SK-N-SH (cell line): ENCODE measurements at regions not wholly inside any gene's neighbourhood (a gene's known extent, or its start where the extent isn't known, plus 50 kb on each side); places are given as distances from the start of the nearest gene placed in this dataset.

Source experiments
- CTCF ChIA-PET: fragments of 300-600, 350-600 bp; formaldehyde crosslinking; extraction: SDS; loops from one replicate; lab custom pipeline; 2021; lab: Yijun Ruan, JAX
- POLR2A ChIA-PET: fragments of 350-600 bp; sonication (Branson Sonifier 250); formaldehyde crosslinking; extraction: SDS; loops from one replicate; lab custom pipeline; 2020; ENCODE audit warnings: antibody characterized with exemption, inconsistent platforms; lab: Yijun Ruan, JAX
- DNase-seq: peaks from one replicate; pipeline ENCODE4 v3.0.0; 2012
- H2AFZ ChIP-seq: fragments of 200-600 bp; sonication (generic); 2 replicates; pipeline ENCODE4 v1.8.1; 2016; ENCODE audit warnings: antibody characterized with exemption, mild to moderate bottlenecking, low read depth
- H3F3A ChIP-seq: fragments of 200-600 bp; sonication (generic); replicated peaks from 2 replicates; pipeline ENCODE3; 2016; ENCODE audit warnings: antibody characterized with exemption, mild to moderate bottlenecking; ENCODE audit not compliant: insufficient read depth
- H3K27ac ChIP-seq, 2 experiments: fragments of 200-500 bp in 1 of 2; fragments of 200-600 bp in 1 of 2; sonication (Bioruptor generic) in 1 of 2; sonication (generic), shearing (Covaris generic) in 1 of 2; 2 replicates each; pipeline versions ENCODE4 v1.5.1 to v1.6.1; 2014 to 2016; ENCODE audit warnings: low read depth in 2 of 2, inconsistent platforms in 1 of 2, low read length in 1 of 2, mild to moderate bottlenecking in 1 of 2, mixed read lengths in 1 of 2
- H3K27me3 ChIP-seq: fragments of 200-600 bp; sonication (generic), shearing (Covaris generic); 2 replicates; pipeline ENCODE4 v1.6.1; 2016; ENCODE audit warnings: mixed run types; ENCODE audit not compliant: insufficient read depth
- H3K36me3 ChIP-seq, 2 experiments: fragments of 200-500 bp in 1 of 2; fragments of 200-600 bp in 1 of 2; sonication (Bioruptor generic) in 1 of 2; sonication (generic) in 1 of 2; replicated peaks in 1 of 2; 2 replicates each; pipeline versions ENCODE3 to v1.5.1; 2014 to 2016; ENCODE audit warnings: low read length in 1 of 2, mild to moderate bottlenecking in 1 of 2; ENCODE audit not compliant: insufficient read depth in 2 of 2, control insufficient read depth in 1 of 2
- H3K4me1 ChIP-seq, 2 experiments: fragments of 200-500 bp in 1 of 2; fragments of 200-600 bp in 1 of 2; sonication (Bioruptor generic) in 1 of 2; sonication (generic), shearing (Covaris generic) in 1 of 2; 2 replicates each; pipeline versions ENCODE4 v1.5.1 to v1.6.1; 2014 to 2016; ENCODE audit warnings: low read depth in 1 of 2, low read length in 1 of 2, mixed run types in 1 of 2; ENCODE audit not compliant: insufficient read depth in 2 of 2, control insufficient read depth in 1 of 2
- H3K4me2 ChIP-seq: fragments of 200-600 bp; sonication (generic), shearing (Covaris generic); 2 replicates; pipeline ENCODE4 v1.6.1; 2017; ENCODE audit warnings: mixed run types
- H3K4me3 ChIP-seq, 2 experiments: fragments of 200-500 bp in 1 of 2; fragments of 200-600 bp in 1 of 2; sonication (Bioruptor generic) in 1 of 2; sonication (generic), shearing (Covaris generic) in 1 of 2; 2 replicates each; pipeline versions ENCODE4 v1.5.1 to v1.8.1; 2014 to 2016; ENCODE audit warnings: low read depth in 2 of 2, inconsistent platforms in 1 of 2, low read length in 1 of 2, mild to moderate bottlenecking in 1 of 2, mixed read lengths in 1 of 2, moderate library complexity in 1 of 2
- H3K79me2 ChIP-seq: fragments of 200-600 bp; sonication (generic); 2 replicates; pipeline ENCODE4 v1.8.1; 2017; ENCODE audit warnings: mild to moderate bottlenecking; ENCODE audit not compliant: insufficient read depth
- H3K9ac ChIP-seq: fragments of 200-600 bp; sonication (generic); 2 replicates; pipeline ENCODE4 v1.6.1; 2017; ENCODE audit warnings: mixed run types
- H3K9me2 ChIP-seq: fragments of 200-600 bp; sonication (generic); 2 replicates; pipeline ENCODE4 v1.6.1; 2017; ENCODE audit warnings: mixed run types
- H3K9me3 ChIP-seq: fragments of 200-600 bp; sonication (generic); 2 replicates; pipeline ENCODE4 v1.6.1; 2017; ENCODE audit warnings: mixed run types, mild to moderate bottlenecking, moderate library complexity
- H4K20me1 ChIP-seq: fragments of 200-600 bp; sonication (generic); 2 replicates; pipeline ENCODE4 v1.6.1; 2017; ENCODE audit warnings: mild to moderate bottlenecking, mixed run types; ENCODE audit not compliant: insufficient read depth
- EP300 ChIP-seq, 2 experiments: IDR thresholded peaks; 2 replicates each; pipeline versions ENCODE4 v1.4.0 to v1.6.1; 2012; ENCODE audit warnings: borderline replicate concordance in 1 of 2, low read depth in 1 of 2, low read length in 1 of 2
- FOSL2 ChIP-seq: IDR thresholded peaks from 2 replicates; pipeline ENCODE4 v1.4.0; 2012; ENCODE audit warnings: low read depth, mild to moderate bottlenecking, moderate library complexity, borderline replicate concordance
- FOXJ3 ChIP-seq: sonication (generic); formaldehyde crosslinking; IDR thresholded peaks from 2 replicates; pipeline ENCODE4 v1.5.1; 2020; ENCODE audit warnings: mild to moderate bottlenecking, missing genetic modification reagents
- GABPA ChIP-seq: IDR thresholded peaks from 2 replicates; pipeline ENCODE4 v1.4.0; 2012; ENCODE audit warnings: low read depth, mild to moderate bottlenecking
- GATA2 ChIP-seq: sonication (generic); formaldehyde crosslinking; IDR thresholded peaks from 2 replicates; pipeline ENCODE4 v1.5.0; 2020; ENCODE audit warnings: mild to moderate bottlenecking, missing genetic modification reagents
- JUND ChIP-seq: IDR thresholded peaks from 2 replicates; pipeline ENCODE4 v1.4.0; 2012
- MAX ChIP-seq: IDR thresholded peaks from 2 replicates; pipeline ENCODE4 v1.4.0; 2012; ENCODE audit warnings: low read depth
- MEF2A ChIP-seq: IDR thresholded peaks from 2 replicates; pipeline ENCODE4 v1.4.0; 2012; ENCODE audit warnings: low read depth, borderline replicate concordance
- MXI1 ChIP-seq: IDR thresholded peaks from 2 replicates; pipeline ENCODE4 v1.6.1; 2012; ENCODE audit warnings: mild to moderate bottlenecking, low read depth, low read length, improper control_type of control experiment
- NRF1 ChIP-seq: IDR thresholded peaks from 2 replicates; pipeline ENCODE4 v1.6.1; 2012; ENCODE audit warnings: low read depth, mild to moderate bottlenecking, low read length
- POLR2AphosphoS5 ChIP-seq: IDR thresholded peaks from 2 replicates; pipeline ENCODE4 v1.6.1; 2012; ENCODE audit warnings: low read depth, low read length
- RAD21 ChIP-seq: IDR thresholded peaks from 2 replicates; pipeline ENCODE4 v1.6.1; 2012; ENCODE audit warnings: mild to moderate bottlenecking, low read length
- RCOR1 ChIP-seq: fragments of 150-350 bp; IDR thresholded peaks from 2 replicates; pipeline ENCODE4 v1.6.1; 2017; ENCODE audit warnings: antibody characterized with exemption, low read length
- RXRA ChIP-seq: IDR thresholded peaks from 2 replicates; pipeline ENCODE4 v1.4.0; 2012; ENCODE audit warnings: low read depth, mild to moderate bottlenecking, borderline replicate concordance
- TAF1 ChIP-seq: IDR thresholded peaks from 2 replicates; pipeline ENCODE4 v1.6.1; 2012; ENCODE audit warnings: low read depth, mild to moderate bottlenecking, low read length, moderate library complexity, borderline replicate concordance
- TCF12 ChIP-seq: IDR thresholded peaks from 2 replicates; pipeline ENCODE4 v1.4.0; 2012
- USF1 ChIP-seq: IDR thresholded peaks from 2 replicates; pipeline ENCODE4 v1.4.0; 2012; ENCODE audit warnings: low read depth, borderline replicate concordance
- USF2 ChIP-seq: fragments of 150-350 bp; IDR thresholded peaks from 2 replicates; pipeline ENCODE4 v1.6.1; 2017; ENCODE audit warnings: antibody characterized with exemption, low read length, low read depth, borderline replicate concordance
- YY1 ChIP-seq: IDR thresholded peaks from 2 replicates; pipeline ENCODE4 v1.4.0; 2012; ENCODE audit warnings: low read depth, mild to moderate bottlenecking
- WGBS: methylation state at CpG from one replicate; pipeline ENCODE4 v1.1.6; 2017; ENCODE audit warnings: low lambda C conversion rate; 5-methylcytosine and 5-hydroxymethylcytosine counted together
- TF ChIP-seq, protein P1 (sequence below): IDR thresholded peaks from 2 replicates; pipeline ENCODE4; 2012
- TF ChIP-seq, protein P2 (sequence below): fragments of 200-600 bp; sonication (generic); IDR thresholded peaks from 2 replicates; pipeline ENCODE4 v1.6.1; 2017; ENCODE audit warnings: antibody characterized with exemption, mild to moderate bottlenecking, moderate library complexity

DNA sequence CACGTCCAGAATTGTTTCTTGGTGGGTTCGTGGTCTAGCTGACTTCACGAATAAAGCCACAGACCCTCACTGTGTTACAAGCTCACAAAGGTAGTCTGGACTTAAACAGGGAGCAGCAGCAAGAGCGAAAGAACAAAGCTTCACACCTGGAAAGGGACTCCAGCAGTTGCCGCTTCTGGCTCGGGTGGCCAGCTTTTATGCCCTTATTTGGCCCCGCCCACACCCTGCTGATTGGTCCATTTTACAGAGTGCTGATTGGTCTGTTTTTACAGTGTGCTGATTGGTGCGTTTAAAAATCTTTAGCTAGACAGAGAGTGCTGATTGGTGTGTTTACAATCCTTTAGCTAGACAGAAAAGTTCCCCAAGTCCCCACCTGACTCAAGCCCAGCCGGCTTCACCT lies 194.2 kb upstream of the NDN start (continued):
- no peak for TF ChIP-seq FOSL2

DNA sequence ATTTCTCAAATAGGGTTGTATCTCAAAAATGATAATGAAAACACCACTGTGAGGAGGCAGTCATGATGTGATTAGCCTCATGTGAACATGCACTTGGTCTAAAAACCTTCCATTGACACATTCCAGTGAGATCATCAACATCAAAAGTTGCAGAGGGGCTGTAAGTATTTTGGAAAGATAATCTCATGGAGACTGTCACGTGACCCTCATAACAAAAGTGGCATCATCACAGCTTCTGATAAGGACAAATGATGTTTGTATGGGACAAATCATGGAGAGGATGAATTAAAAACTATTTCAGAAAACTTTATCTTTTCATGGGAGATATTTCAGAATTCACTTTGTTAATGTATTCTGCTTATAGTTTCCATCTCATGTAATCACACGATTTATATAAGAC lies 203.1 kb upstream of the NDN start:
- DNase-seq = no peak
- no peaks in the 10 kb centered on the region for H4K20me1 ChIP-seq
- H3K36me3 ChIP-seq = no peaks in the 10 kb centered on the region
- H3K4me3 ChIP-seq = no peak overlapping the region
- H3K4me1 ChIP-seq = no peaks in the 10 kb centered on the region
- H3K27me3 ChIP-seq = no peaks in the 10 kb centered on the region; the same call in 1 of the 2 replicates
- TF ChIP-seq, protein P1, sequence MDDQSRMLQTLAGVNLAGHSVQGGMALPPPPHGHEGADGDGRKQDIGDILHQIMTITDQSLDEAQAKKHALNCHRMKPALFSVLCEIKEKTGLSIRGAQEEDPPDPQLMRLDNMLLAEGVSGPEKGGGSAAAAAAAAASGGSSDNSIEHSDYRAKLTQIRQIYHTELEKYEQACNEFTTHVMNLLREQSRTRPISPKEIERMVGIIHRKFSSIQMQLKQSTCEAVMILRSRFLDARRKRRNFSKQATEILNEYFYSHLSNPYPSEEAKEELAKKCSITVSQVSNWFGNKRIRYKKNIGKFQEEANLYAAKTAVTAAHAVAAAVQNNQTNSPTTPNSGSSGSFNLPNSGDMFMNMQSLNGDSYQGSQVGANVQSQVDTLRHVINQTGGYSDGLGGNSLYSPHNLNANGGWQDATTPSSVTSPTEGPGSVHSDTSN = no peak
- TF ChIP-seq RXRA (no peak), FOXJ3 (CRISPR knock-in tag) (no peak), RCOR1 (no peak), MXI1 (no peak), GABPA (no peak), TAF1 (no peak)
- H3K79me2 ChIP-seq = no peaks in the 10 kb centered on the region
- CTCF ChIA-PET = no interaction called here
- H3F3A ChIP-seq = no peaks in the 10 kb centered on the region
- no peak overlapping the region for H2AFZ ChIP-seq
- no peak overlapping the region for H3K27ac ChIP-seq
- H3K4me2 ChIP-seq = no peak overlapping the region
- H3K9ac ChIP-seq = no peak overlapping the region
- no peaks in the 10 kb centered on the region for H3K9me3 ChIP-seq
- H3K9me2 ChIP-seq = no peaks in the 10 kb centered on the region
- POLR2A ChIA-PET = no interaction called here
- WGBS = 2% methylated on average over 2 of the region's 2 CpGs

DNA sequence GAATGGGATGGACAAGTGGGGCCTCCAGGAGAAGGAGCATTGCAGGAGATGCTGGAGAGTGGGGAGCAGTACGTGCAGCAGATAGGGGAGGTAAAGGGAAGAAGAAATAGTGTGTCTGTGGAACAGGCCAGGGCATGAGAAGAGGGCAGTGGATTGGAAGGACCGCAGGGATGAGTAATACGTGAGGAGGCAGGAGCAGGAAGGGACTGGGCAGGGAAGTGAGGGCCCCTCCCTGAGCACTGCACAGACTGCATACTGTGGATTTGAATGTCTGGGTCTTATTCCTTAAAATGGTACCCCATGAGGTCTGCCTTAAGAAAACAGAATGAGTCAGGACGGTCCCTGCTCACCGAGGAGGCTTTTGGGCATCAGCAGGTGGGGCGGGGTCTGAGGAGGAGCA lies 210.0 kb upstream of the NDN start:
- peak overlapping the region; percentile 79 for H3K4me2 ChIP-seq
- H3K27me3 ChIP-seq = no peaks in the 10 kb centered on the region; the same call in 1 of the 2 replicates
- H3K27ac ChIP-seq = no peak overlapping the region
- peak overlapping the region; percentile 85 for H2AFZ ChIP-seq
- H4K20me1 ChIP-seq = no peaks in the 10 kb centered on the region
- H3K4me3 ChIP-seq = peak overlapping the region; percentile 33 to 60
- CTCF ChIA-PET = no interaction called here
- H3K36me3 ChIP-seq = no peaks in the 10 kb centered on the region
- POLR2A ChIA-PET = no interaction called here
- no peaks in the 10 kb centered on the region for H3F3A ChIP-seq
- 15% methylated on average over 6 of the region's 6 CpGs for WGBS
- H3K9ac ChIP-seq = no peak overlapping the region
- no peaks in the 10 kb centered on the region for H3K9me3 ChIP-seq
- no peak for DNase-seq
- no peaks in the 10 kb centered on the region for H3K9me2 ChIP-seq
- no peaks in the 10 kb centered on the region for H3K4me1 ChIP-seq
- no peaks in the 10 kb centered on the region for H3K79me2 ChIP-seq
- no peak for TF ChIP-seq YY1
- no peak for TF ChIP-seq TCF12
- no peak for TF ChIP-seq MAX
- no peak for TF ChIP-seq FOXJ3 (CRISPR knock-in tag)
- TF ChIP-seq TAF1 = no peak
- no peak for TF ChIP-seq USF2
- no peak for TF ChIP-seq GABPA
- no peak for TF ChIP-seq POLR2AphosphoS5
- TF ChIP-seq NRF1 = no peak
- TF ChIP-seq, protein P1 = no peak
- TF ChIP-seq, protein P2, sequence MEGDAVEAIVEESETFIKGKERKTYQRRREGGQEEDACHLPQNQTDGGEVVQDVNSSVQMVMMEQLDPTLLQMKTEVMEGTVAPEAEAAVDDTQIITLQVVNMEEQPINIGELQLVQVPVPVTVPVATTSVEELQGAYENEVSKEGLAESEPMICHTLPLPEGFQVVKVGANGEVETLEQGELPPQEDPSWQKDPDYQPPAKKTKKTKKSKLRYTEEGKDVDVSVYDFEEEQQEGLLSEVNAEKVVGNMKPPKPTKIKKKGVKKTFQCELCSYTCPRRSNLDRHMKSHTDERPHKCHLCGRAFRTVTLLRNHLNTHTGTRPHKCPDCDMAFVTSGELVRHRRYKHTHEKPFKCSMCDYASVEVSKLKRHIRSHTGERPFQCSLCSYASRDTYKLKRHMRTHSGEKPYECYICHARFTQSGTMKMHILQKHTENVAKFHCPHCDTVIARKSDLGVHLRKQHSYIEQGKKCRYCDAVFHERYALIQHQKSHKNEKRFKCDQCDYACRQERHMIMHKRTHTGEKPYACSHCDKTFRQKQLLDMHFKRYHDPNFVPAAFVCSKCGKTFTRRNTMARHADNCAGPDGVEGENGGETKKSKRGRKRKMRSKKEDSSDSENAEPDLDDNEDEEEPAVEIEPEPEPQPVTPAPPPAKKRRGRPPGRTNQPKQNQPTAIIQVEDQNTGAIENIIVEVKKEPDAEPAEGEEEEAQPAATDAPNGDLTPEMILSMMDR = no peak
- no peak for TF ChIP-seq JUND
- no peak for TF ChIP-seq GATA2 (CRISPR knock-in tag)
- no peak for TF ChIP-seq USF1
- TF ChIP-seq RXRA = no peak
- TF ChIP-seq EP300 (IDR thresholded peaks at IDR 0.05; ENCODE audit: borderline replicate concordance in 1 of 2, low read depth in 1 of 2, low read length in 1 of 2) = no peak
- TF ChIP-seq RAD21 = no peak
- no peak for TF ChIP-seq MEF2A
